ENCODE measurements at regions not wholly inside any gene's neighbourhood (a gene's known extent, or its start where the extent isn't known, plus 50 kb on each side); places are given as distances from the start of the nearest gene placed in this dataset.
"Not testable (repeated sequence)": the region's sequence is repeated elsewhere in the genome, so short reads cannot be mapped to it uniquely, and the experiment has no call there.

GRCh38 chr16:6725634-6726331, 606.9 kb upstream of the RBFOX1 start:
- Histone ChIP-seq H4K20me1 (ENCODE audit: control insufficient read depth, extremely low read depth, insufficient read depth, low read length) (no peaks in the 10 kb centered on the region), H3K4me3 (ENCODE audit: control insufficient read depth in 2 of 3, extremely low read depth in 1 of 3, insufficient read depth in 2 of 3, low read depth in 1 of 3, low read length in 3 of 3) (no peak overlapping the region), H2AFZ (ENCODE audit: control insufficient read depth, low read length) (no peak overlapping the region), H3K9me1 (ENCODE audit: control insufficient read depth, extremely low read depth, insufficient read depth, low read length) (no peaks in the 10 kb centered on the region), H3K79me2 (ENCODE audit: control insufficient read depth, insufficient read depth, low read length) (no peaks in the 10 kb centered on the region), H3K27ac (ENCODE audit: control insufficient read depth, insufficient read depth, low read length) (no peak overlapping the region), H3K4me1 (ENCODE audit: control insufficient read depth, extremely low read depth, insufficient read depth, low read length) (no peaks in the 10 kb centered on the region), H3K9ac (ENCODE audit: control insufficient read depth, extremely low read depth, insufficient read depth, low read length) (no peak overlapping the region), H3K27me3 (ENCODE audit: control insufficient read depth, extremely low read depth, insufficient read depth, low read length) (no peaks in the 10 kb centered on the region), H3K9me3 (ENCODE audit: control insufficient read depth, low read depth, low read length) (no peaks in the 10 kb centered on the region), H3K36me3 (ENCODE audit: control insufficient read depth in 2 of 2, extremely low read depth in 1 of 2, insufficient read depth in 2 of 2, low read length in 2 of 2) (no peaks in the 10 kb centered on the region), H3K4me2 (ENCODE audit: control insufficient read depth, extremely low read depth, insufficient read depth, low read depth, low read length) (no peak overlapping the region)
- TF ChIP-seq CTCF (optimal IDR thresholded peaks at IDR 0.05 in 1 of 3, IDR thresholded peaks at IDR 0.05 in 1 of 3, conservative IDR thresholded peaks at IDR 0.05 in 1 of 3; ENCODE audit: extremely low read depth in 1 of 3, insufficient read depth in 2 of 3, low read length in 3 of 3) = no peak
- no peak for TF ChIP-seq EZH2 (IDR thresholded peaks at IDR 0.05; ENCODE audit: low read length)
- dilution Hi-C loops (cut with MboI; ENCODE audit: extremely low pct_ligation_motif_present, low sequenced_read_pairs) = no loop called here
- FAIRE-seq (no peak), DNase-seq (ENCODE audit: low read depth, low spot score) (no peak)

- DNase-seq (ENCODE audit: low read depth, low spot score); H3K79me2 ChIP-seq (ENCODE audit: control insufficient read depth, insufficient read depth, low read length); H3K36me3 ChIP-seq (ENCODE audit: control insufficient read depth in 2 of 2, extremely low read depth in 1 of 2, insufficient read depth in 2 of 2, low read length in 2 of 2); H3K4me2 ChIP-seq (ENCODE audit: control insufficient read depth, extremely low read depth, insufficient read depth, low read depth, low read length); H3K27ac ChIP-seq (ENCODE audit: control insufficient read depth, insufficient read depth, low read length); H2AFZ ChIP-seq (ENCODE audit: control insufficient read depth, low read length); H4K20me1 ChIP-seq (ENCODE audit: control insufficient read depth, extremely low read depth, insufficient read depth, low read length); H3K9ac ChIP-seq (ENCODE audit: control insufficient read depth, extremely low read depth, insufficient read depth, low read length); FAIRE-seq; H3K9me1 ChIP-seq (ENCODE audit: control insufficient read depth, extremely low read depth, insufficient read depth, low read length); H3K4me3 ChIP-seq (ENCODE audit: control insufficient read depth in 2 of 3, extremely low read depth in 1 of 3, insufficient read depth in 2 of 3, low read depth in 1 of 3, low read length in 3 of 3); H3K4me1 ChIP-seq (ENCODE audit: control insufficient read depth, extremely low read depth, insufficient read depth, low read length); dilution Hi-C loops (cut with MboI; ENCODE audit: extremely low pct_ligation_motif_present, low sequenced_read_pairs); H3K27me3 ChIP-seq (ENCODE audit: control insufficient read depth, extremely low read depth, insufficient read depth, low read length); H3K9me3 ChIP-seq (ENCODE audit: control insufficient read depth, low read depth, low read length): not testable (repeated sequence)
These were observed 607.4 kb upstream of the RBFOX1 start for GRCh38 chr16:6725206-6725605.

- Histone ChIP-seq H4K20me1 (ENCODE audit: control insufficient read depth, extremely low read depth, insufficient read depth, low read length) (no peaks in the 10 kb centered on the region), H3K4me1 (ENCODE audit: control insufficient read depth, extremely low read depth, insufficient read depth, low read length) (no peaks in the 10 kb centered on the region), H3K4me3 (ENCODE audit: control insufficient read depth in 2 of 3, extremely low read depth in 1 of 3, insufficient read depth in 2 of 3, low read depth in 1 of 3, low read length in 3 of 3) (no peak overlapping the region), H3K9ac (ENCODE audit: control insufficient read depth, extremely low read depth, insufficient read depth, low read length) (no peak overlapping the region), H3K27ac (ENCODE audit: control insufficient read depth, insufficient read depth, low read length) (no peak overlapping the region), H3K4me2 (ENCODE audit: control insufficient read depth, extremely low read depth, insufficient read depth, low read depth, low read length) (no peak overlapping the region), H3K79me2 (ENCODE audit: control insufficient read depth, insufficient read depth, low read length) (no peaks in the 10 kb centered on the region), H3K27me3 (ENCODE audit: control insufficient read depth, extremely low read depth, insufficient read depth, low read length) (no peaks in the 10 kb centered on the region), H2AFZ (ENCODE audit: control insufficient read depth, low read length) (no peak overlapping the region), H3K36me3 (ENCODE audit: control insufficient read depth in 2 of 2, extremely low read depth in 1 of 2, insufficient read depth in 2 of 2, low read length in 2 of 2) (no peaks in the 10 kb centered on the region), H3K9me1 (ENCODE audit: control insufficient read depth, extremely low read depth, insufficient read depth, low read length) (no peaks in the 10 kb centered on the region), H3K9me3 (ENCODE audit: control insufficient read depth, low read depth, low read length) (no peaks in the 10 kb centered on the region)
- DNase-seq (ENCODE audit: low read depth, low spot score) (no peak), FAIRE-seq (no peak)
- dilution Hi-C loops (cut with MboI; ENCODE audit: extremely low pct_ligation_motif_present, low sequenced_read_pairs) = no loop called here
- TF ChIP-seq EZH2 (IDR thresholded peaks at IDR 0.05; ENCODE audit: low read length) (no peak), CTCF (optimal IDR thresholded peaks at IDR 0.05 in 1 of 3, IDR thresholded peaks at IDR 0.05 in 1 of 3, conservative IDR thresholded peaks at IDR 0.05 in 1 of 3; ENCODE audit: extremely low read depth in 1 of 3, insufficient read depth in 2 of 3, low read length in 3 of 3) (no peak)
These were observed 609.9 kb upstream of the RBFOX1 start for GRCh38 chr16:6722786-6723185.

Measured in keratinocyte (primary cell).